HG02642 (cell line): ENCODE measurements at regions not wholly inside any gene's neighbourhood (a gene's known extent, or its start where the extent isn't known, plus 50 kb on each side); places are given as distances from the start of the nearest gene placed in this dataset.

ENCODE experiments used
- ATAC-seq: cut with Tn5 transposase; IDR thresholded peaks from one replicate; pipeline ENCODE4 v1.9.1; 2021; ENCODE audit warnings: mild to moderate bottlenecking; ENCODE audit not compliant: unreplicated experiment, poor library complexity

GRCh38 chr22:34297536-34298120 is 377.4 kb upstream of the LARGE1 start:
- no peak for ATAC-seq

DNA sequence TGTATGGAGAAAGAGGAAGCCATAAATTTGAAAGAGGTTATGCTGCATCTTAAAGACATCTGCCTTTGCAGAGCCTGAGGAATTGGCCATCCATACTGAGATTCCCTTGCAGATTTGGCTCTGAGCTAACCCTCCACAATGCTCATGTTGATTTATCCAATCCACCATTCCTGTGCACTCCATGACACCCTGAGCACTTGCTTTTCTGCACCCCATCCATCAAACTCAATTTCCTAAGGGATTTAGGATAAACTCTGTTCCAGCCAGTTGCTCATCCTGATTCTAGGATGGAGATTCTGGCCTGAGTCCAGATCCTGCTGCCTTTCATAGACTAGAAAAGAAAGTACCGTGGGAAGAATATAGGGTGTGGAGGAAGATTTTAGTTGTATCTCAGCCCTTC is 379.2 kb upstream of the LARGE1 start:
- no peak for ATAC-seq

DNA sequence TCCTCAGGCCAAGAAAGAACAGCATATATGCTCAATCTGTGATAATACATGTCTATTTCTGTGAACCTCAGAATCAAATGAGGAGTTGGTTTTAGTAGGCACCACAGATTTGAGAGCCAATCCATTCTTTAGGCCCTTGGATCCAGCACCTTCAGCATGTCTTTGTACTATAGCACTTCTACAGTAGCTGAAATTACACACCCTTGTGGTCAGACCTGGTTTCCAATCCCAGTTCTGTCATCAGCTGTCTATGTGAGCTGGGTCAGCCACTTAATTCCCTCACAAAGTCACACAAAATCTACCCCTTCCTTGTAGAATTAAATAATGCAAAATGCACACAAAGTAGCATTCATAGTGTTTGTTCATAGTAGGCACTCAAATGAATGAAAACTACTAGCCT is 381.3 kb upstream of the LARGE1 start:
- no peak for ATAC-seq

GRCh38 chr22:34303656-34304055 is 383.4 kb upstream of the LARGE1 start:
- no peak for ATAC-seq

- no peak for ATAC-seq
These were observed 386.1 kb upstream of the LARGE1 start for GRCh38 chr22:34306361-34306760.

- no peak for ATAC-seq
These were observed 387.8 kb upstream of the LARGE1 start for GRCh38 chr22:34308101-34308500.

DNA sequence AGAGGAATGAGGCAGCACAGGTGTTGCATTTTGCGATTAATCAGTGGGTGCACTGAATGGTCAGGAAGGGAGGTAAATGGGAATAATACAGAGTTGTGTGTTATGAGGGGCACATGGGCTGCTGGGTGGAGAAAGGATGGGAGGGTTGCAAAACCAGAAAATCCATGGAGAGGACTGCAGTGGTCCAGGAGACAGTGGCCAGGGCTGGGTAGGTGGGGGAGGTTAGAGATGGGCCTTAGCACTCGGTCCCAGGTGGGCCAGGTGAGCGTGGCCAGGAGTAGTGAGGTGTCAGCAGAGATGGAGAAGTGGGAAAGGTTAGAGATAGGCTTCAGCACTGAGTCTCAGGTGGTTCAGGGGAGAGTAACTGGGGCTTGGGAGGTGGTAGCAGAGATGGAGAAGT is 399.1 kb upstream of the LARGE1 start:
- ATAC-seq: no peak

DNA sequence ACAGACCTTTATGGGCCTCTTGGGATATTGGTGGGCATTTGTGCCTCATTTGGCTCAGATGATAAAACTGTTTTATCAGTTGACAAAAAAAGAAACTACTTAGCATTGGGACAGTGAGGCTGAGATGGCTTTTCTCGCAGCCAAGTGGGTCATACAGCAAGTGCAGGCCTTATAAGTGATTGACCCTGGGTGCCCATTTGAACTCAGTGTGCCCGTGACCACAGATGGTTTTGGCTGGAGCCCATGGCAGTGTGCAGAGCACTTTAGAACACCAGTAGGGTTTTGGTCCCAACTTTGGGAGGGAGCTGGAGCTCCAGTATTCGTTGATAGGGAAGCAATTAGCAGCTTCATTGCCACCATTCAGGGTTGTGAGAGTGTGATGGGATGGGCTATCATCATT is 404.5 kb upstream of the LARGE1 start:
- no peak for ATAC-seq

GRCh38 chr22:34326901-34327300 is 406.6 kb upstream of the LARGE1 start:
- no peak for ATAC-seq

DNA sequence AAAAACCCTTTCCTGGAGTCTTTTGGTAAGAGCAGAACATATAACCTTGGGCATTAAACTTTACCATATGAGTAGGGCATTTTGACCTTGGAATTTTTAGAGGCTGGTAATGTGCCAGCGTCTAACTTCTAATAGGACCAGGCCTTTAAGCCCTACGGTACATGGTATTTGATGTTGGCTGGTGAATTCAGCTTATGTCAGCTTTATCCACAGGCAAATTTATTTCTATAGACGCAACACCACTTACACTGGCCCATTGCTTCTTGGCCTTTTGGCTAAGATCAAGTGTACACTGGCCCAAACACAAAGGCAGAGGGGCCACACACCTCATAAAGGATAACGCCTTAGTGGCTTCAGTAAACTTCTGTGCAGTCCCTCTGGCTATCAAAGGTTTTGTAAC is 410.2 kb upstream of the LARGE1 start:
- ATAC-seq: no peak

DNA sequence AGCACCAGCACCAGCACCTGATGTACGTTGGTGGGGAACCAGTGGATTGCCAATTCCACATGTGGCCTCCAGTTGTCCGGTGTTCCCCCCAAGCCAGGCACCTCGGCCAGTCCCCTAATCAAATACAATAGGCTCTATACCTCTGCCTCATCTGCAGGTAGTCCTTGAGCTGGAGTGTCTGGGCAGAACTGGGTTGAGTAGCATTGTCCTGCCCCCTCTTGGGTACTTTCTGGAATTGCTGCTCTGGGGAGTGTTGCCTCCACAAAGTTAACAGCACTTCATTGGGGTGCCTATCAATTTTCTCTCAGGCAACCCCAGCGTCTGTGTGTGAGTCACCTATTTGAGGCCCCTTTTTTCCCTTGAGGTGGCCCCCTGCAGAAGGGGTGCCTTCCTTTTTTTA is 413.0 kb upstream of the LARGE1 start:
- no peak for ATAC-seq

GRCh38 chr22:34334893-34335292 is 414.6 kb upstream of the LARGE1 start:
- no peak for ATAC-seq

GRCh38 chr22:34344702-34345101 is 424.4 kb upstream of the LARGE1 start:
- ATAC-seq: no peak

DNA sequence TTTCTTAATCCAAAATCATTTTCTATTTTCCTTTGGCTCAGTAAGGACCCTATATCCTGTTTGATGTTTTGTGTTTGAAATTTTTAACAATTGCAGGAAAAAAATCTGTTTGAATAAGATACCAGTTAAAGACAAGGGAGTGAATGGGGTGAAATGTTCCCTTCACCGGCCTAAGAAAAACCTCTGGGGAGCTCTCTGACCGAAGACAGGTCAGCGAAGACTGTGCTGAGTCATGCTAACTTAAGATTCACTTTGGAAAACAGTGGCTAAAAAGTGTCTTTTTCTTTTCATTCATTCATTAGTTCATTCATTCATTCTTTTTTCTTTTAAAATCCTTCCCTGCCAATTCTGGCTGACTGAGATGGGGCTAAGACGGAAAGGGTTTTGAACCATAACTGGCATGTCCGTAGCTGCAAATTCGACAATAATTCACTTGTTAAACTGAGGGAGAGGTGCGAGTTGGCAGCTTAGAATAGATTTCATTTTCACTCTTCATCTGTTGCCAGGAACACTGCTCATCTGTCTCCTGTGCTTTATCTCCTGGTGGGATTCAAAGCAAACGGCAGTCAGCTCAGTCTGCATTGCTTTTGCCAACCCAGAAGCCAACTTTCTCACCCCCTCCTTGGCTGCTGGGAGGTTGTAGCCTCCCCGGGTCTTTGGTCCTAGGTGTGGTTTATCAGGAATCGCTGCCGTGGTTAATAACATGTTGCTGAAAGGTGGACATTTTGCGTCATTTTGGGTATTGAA is 434.0 kb upstream of the LARGE1 start:
- no peak for ATAC-seq

GRCh38 chr22:34356481-34356880 is 436.2 kb upstream of the LARGE1 start:
- ATAC-seq: no peak

GRCh38 chr22:34370711-34371110 is 450.4 kb upstream of the LARGE1 start:
- no peak for ATAC-seq

- ATAC-seq: no peak
These were observed 459.5 kb upstream of the LARGE1 start for GRCh38 chr22:34379825-34380224.

DNA sequence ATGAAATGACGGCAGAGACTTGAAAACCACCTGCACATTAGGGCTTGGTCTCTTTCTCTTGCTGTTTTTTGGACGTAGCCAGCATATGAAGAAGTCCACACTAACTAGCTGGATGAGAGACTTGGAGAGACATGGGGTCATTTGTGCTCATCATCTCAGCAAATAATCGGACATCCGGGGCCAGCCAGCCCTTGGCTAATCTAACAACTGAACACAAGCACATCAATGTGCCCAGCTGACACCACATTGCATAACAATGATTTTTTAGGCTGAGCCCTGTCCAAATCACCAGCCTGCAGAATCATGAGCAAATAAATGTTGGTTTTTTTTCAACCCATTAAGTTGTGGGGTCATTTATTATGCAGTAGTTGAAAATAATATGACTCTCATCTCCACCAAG is 460.3 kb upstream of the LARGE1 start:
- no peak for ATAC-seq

DNA sequence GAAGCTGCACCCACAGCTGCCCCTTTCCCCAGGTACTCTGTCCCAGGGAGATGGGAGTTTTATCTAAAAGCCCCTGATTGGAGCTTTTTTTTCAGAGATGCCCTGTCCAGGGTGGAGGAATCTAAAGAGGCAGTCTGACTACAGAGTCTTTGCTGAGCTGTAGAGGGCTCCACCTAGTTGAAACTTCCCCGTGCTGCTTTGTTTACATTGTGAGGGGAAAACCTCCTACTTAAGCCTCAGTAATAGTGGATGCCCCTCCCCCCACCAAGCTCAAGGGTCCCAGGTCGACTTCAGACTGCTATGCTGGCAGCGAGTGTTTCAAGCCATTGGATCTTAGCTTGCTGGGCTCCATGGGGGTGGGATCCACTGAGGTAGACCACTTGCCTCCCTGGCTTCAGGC is 470.1 kb upstream of the LARGE1 start:
- no peak for ATAC-seq

DNA sequence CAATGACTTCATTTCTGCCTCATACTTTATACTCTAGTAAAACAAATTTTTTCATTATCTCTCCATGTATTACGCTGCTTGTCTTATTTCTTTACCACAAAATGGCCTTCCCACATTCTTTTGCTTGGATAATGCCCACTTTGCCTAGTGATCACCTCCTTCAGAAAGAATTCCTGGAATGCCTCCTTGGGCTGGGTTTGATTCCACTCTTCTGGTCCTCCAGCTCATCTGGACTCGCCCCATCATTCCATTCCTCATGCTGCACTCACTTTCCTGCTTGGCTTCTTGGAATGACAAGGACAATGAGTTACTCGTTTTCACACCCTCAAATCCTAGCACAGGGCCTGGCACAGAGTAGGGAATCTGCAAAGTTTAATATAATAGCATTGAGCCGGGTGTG is 475.1 kb upstream of the LARGE1 start:
- ATAC-seq: no peak

DNA sequence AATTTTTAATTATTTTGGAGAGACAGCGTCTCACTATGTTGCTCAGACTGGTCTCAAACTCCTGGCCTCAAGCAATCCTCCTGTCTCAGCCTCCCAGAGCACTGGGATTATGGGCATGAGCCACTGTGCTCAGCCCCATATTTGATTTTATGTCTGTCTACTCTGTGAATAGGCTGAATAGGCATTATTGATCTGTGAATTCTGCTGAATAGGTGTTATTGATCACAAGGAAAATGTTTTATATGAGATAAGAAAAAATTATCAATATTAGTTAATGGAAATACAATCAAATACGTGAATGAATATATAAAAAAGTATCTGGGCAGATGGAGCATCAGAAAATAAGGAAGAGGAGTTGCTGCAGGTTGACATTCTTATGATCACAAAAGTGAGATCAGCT is 483.4 kb upstream of the LARGE1 start:
- no peak for ATAC-seq

DNA sequence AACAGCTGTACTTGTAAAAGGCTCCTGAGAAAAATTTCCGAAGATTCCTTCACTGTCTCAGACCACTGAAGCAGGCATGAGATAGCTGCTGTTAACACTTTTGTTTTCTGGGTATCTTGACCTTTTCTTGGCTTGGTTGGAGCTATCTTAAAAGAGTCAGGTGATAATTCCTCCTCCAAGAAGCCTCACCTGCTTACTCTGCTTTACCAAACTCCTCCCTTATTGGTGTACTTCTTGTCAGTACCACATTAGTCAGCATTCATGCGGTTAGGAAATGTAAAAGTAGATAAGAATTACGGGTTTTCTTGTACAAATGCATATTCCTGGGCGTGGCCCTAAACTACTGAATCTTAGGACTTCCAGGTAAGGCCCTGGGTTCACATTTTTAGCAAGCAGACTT is 489.8 kb upstream of the LARGE1 start:
- no peak for ATAC-seq
